GM21390 (cell line): ENCODE measurements at regions not wholly inside any gene's neighbourhood (a gene's known extent, or its start where the extent isn't known, plus 50 kb on each side); places are given as distances from the start of the nearest gene placed in this dataset.
"Not testable (repeated sequence)": the region's sequence is repeated elsewhere in the genome, so short reads cannot be mapped to it uniquely, and the experiment has no call there.

ENCODE experiments used
- ATAC-seq: cut with Tn5 transposase; IDR thresholded peaks from one replicate; pipeline ENCODE4 v1.9.1; 2021; ENCODE audit not compliant: unreplicated experiment

DNA sequence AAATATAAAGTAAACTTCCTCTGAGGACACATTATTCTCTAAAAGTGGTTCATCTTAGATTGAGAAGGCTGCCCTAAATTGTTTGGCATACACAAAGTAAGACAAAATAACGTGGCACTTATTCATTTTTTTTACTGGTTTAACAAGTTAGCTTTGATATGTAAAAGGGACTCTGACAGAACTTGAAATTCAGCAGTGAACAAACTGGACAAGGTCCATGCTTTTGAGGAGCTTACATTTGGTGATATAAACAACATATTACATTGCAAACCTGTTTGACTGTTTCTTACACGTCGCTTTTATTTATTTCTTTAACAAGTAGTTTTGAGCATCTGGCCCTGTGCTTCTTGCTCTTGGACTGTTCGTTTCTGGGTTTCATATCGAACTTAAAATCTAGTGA is 253.1 kb upstream of the POM121L12 start:
- no peak for ATAC-seq

DNA sequence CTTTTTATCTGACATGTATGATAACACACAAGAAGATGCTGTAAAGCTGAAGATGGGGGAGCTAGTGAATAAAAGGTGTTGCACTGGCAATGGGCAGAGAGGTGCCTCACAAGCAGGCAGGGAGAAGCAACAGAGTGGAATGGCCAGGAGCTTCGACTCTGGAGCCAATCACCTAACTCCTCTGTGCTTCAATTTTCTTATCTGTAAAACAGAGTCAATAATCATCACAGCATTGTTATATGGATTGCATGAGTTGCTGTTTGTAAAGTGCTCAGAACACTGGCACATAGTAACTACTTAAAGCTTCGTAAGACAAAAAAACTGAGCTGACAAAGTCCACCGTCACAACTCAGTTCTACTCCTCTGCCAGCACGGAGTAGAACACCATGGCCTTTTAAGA is 254.2 kb upstream of the POM121L12 start:
- ATAC-seq = no peak

- no peak for ATAC-seq
Measured at GRCh38 chr7:52779004-52779403, 256.4 kb upstream of the POM121L12 start.

- no peak for ATAC-seq
Measured at GRCh38 chr7:52777051-52777822, 258.2 kb upstream of the POM121L12 start.

GRCh38 chr7:52775876-52776275 is 259.6 kb upstream of the POM121L12 start:
- no peak for ATAC-seq

DNA sequence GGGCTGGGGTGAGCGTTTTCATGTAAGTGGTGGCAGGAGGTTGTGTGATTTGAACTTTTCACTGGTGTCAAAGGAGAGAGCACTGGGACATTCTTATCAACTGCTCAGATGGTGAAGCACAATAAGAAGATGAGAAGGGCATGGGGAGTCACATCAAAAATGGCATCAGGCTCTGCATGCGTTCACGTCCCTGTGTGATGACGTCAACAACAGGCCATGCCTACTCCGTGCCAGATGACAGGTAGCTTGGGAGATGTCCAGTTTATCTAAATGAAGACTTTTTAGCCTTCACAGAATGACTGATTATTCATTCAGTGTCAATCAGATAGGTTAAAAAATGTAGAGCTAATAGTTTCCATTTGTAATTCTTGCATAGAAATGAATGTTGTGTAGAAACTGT is 264.3 kb upstream of the POM121L12 start:
- ATAC-seq = no peak

DNA sequence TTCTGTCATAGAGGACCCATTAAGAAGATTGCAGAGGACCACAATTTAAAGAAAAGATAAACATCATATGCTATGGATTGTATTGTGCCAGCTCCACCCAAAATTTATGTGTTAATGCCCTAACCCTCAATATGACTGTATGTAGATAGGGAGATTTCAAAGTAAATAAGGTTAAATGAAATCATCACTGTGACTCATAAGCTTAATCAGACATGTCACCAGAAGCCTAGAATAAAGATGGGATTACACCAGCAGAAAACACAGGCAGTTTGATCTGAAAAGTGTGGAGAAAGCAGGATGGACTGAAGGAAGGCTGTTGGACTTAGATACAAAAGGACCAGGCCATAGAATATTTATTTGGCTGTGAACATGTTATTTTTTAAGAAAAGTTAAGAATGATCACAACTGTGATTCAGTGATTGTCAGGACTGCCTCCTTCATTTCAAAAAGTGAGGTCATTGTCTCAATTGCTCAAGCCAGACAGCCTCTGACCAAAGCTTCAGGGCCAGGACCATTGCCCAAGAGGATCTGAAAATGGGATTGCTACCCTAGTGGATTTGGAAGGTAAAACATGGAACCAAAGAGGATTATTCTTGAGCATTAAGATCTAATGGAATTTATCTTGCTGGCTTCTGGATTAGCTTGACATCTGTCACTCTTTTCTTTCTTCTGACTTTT is 270.8 kb upstream of the POM121L12 start:
- ATAC-seq = no peak

DNA sequence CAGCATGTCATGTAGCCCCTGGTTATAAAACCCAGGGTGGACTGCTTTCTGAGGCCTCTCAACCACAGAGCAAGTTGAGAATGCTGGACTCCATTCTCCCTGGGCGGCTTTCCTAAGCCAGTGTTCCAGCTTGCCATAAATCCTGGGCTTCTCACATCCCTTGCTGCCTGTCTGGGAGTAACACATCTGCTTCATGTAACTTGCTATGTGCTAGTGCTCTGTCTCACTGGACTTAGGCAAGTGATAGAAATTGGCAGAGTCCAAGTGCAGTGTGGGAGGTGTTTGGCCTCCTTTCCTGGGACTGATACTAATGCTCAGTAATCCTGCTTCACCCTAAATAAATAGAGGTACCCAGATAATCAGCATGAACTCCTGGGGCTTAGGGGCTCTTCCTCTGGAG is 277.1 kb upstream of the POM121L12 start:
- ATAC-seq = no peak

DNA sequence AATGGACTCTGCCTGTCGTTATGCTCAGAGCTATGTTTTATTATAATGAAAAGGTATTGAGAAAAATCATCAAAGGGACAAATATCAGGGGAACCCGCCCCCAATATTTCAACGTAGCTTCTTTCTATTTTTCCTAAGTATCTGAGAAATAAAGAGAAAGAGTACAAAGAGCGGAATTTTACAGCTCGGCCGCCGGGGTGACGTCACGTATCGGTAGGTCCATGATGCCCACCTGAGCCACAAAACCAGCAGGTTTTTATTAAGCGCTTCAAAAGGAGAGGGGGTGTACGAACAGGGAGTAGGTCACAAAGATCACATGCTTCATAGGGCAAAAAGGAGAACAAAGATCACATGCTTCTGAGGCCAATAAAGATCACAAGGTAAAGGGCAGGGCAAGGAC is 281.6 kb upstream of the POM121L12 start:
- no peak for ATAC-seq

DNA sequence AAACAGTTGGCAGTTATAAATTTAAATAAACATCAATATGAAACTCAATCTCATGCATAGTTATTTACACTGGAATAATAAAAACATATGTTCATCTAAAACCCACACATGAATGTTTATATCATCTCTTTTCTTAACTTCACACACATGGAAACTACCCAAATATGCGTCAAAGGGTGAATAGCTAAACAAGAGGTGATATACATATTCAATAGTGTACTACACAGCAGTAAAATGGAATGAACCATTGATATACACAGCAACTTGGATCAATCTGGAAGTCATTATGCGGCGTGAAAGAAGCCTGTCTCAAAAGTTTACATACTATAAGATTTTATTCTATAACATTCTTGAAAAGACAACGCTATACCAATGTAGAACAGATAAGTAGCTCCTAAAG is 282.5 kb upstream of the POM121L12 start:
- no peak for ATAC-seq

GRCh38 chr7:52749880-52750279 is 285.6 kb upstream of the POM121L12 start:
- no peak for ATAC-seq

DNA sequence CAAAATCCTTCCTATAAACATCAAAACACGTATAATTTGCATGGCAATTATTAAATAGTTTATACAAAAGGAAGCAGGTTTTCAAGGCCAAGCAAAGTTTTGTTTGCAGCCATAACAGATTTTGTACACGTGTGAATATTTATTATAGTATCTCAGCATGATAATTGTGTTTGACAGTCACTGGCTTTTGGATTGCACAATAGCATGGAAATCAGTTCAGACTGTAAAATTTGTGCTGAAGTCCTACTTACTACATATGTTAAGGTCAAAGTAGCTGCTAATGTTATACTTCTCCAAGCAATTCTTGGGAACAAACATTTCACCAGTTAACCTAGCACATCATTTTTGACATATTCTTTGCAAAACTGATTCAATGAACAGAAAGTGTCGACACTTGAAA is 287.6 kb upstream of the POM121L12 start:
- ATAC-seq = no peak

DNA sequence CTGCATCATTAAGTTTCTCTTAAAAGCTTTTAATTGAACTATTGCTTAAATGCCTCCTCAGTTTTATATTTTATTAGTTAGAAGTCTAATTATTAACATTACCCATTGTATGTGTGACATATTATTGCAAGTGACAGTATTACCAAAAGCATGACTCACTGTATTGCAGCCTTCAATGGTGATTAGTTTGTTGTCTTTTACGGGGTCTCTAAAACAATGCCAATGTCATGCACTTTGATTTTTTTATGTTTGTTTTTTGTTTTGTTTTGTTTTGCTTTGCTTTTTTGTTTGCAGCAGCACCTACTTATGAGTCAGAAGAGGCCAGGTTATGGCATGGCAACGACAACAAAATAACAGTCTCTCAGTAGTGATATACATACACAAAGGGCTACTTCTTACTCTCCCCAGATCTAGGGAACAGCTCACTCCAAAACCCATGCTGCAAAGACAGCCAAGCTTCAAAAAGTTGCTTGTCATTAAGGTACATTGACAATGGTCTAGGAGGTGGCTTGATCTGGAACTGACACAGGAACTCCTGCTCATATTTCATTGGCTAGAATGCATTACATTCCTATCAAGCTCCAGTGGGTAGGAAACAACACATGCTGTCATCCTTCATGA is 293.7 kb upstream of the POM121L12 start:
- no peak for ATAC-seq

- no peak for ATAC-seq
Measured at GRCh38 chr7:52735656-52736055, 299.8 kb upstream of the POM121L12 start.

DNA sequence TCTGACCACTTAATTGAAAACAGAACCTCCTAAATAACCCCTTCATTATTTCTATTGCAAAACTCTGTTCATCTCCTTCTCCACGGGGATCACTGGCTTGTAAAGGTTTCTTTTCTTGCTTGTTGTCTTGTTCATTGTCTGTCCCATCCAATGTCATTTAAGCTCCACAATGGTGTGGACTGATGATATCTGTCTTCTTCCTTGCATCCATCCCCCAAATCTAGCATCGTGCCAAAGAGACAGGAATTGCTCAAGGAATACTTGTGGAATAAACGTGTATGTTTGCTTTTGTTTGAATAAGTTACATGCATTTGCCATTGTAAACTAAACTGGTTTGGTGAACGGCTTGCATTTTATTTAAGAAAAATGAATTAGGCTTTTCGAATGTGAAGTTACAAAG is 306.8 kb upstream of the POM121L12 start:
- not testable (repeated sequence) for ATAC-seq

GRCh38 chr7:52727632-52728031 is 307.8 kb upstream of the POM121L12 start:
- no peak for ATAC-seq

- ATAC-seq = no peak
Measured at GRCh38 chr7:52726986-52727385, 308.4 kb upstream of the POM121L12 start.

GRCh38 chr7:52726493-52726892 is 308.9 kb upstream of the POM121L12 start:
- no peak for ATAC-seq

DNA sequence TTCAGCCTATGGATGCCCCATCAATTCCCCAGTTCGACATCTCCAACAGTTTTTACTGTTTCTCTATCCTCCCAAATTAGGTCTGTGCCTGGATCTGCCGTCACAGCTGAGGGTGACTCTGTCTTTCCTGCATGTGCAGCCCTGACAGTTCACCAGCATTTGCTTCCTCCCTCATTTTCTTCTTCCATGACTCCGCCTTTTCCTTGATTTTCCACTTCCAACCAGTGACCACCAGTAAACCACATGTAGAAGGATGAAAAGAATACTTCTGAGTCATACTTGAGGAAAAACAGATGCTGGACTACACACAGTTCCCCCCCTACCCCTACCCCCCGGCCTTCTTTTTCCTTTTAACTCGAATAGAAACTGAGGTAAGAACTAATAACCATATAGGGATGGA is 311.8 kb upstream of the POM121L12 start:
- ATAC-seq = no peak

DNA sequence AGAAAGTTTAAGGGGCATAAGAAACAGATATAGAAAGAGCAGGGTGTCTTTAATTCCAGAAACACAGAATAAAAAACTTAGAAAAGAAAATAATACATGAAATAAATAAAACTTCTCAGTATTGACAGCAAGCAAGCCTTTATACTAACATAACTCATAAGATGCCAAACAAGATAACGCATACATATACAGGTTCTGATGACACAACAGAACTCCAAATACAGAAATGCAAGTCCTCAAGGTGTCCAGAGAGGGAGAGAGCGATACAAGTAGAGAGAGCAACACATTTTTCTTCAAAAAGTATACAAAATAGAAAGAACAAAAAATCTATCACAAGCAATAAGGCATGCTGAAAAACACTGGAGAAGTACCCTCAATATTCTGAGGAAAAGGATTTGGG is 314.6 kb upstream of the POM121L12 start:
- no peak for ATAC-seq

DNA sequence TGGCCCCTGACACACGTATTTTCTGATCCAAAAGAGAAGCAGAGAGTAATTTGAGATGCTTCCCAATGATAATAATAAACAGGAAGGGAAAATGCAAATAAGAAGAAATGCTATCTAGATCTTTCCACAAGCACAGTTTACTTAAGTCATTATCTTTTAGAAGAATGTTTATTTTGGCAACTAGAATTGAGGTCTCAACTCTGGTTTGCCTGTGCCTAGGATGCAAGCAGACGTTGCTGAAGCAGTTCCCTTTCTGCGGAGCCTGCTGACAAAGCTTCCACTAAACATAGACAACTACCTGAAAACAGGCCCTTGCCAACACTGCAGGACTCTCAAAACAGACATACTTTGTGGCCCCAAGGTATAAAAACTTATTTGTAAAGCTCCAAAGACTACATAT is 315.8 kb upstream of the POM121L12 start:
- no peak for ATAC-seq

- no peak for ATAC-seq
Measured at GRCh38 chr7:52715701-52716100, 319.7 kb upstream of the POM121L12 start.
